ENCODE measurements at regions not wholly inside any gene's neighbourhood (a gene's known extent, or its start where the extent isn't known, plus 50 kb on each side); places are given as distances from the start of the nearest gene placed in this dataset.

DNA sequence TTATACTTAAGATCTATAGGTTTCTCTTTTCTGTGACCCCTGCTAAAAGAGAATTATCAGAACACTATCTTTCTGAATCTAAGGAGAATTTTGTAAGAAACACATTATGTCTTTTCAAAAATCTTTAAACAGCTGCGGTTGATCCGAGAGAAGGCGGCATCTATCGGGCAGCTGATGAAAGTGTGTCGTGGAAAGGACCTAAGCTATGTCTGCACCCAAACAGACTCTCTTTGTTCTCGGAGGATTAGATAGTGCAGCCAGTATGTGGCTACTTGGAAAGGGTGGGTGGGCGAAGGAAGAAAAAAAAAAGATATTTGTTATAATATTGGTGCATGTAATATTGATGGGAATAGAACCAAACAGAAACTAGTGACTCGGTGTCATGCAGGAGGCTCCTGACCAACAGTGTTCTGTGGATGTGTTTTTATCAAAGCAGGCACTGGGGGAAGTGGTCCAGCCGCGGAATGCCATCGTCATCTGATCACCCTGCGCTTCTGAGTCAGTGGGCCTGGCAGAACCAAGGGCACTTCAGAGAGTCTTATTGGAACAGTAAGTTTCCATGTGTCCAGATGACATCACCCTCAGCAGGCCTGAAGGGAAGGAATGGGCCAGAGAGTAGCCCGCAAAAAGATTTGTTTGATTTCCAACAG, 509.7 kb upstream of the AKR1E2 start:
- dilution Hi-C loops (cut with MboI; ENCODE audit: extremely low pct_ligation_motif_present, low sequenced_read_pairs): no loop called here
- BruUV-seq (replicated peaks): no TSS peak
- no peaks in the 10 kb centered on the region for H3K9me1 ChIP-seq (replicated peaks; ENCODE audit: control insufficient read depth, extremely low read depth, insufficient read depth, low read length)
- no peaks in the 10 kb centered on the region for H3K9me3 ChIP-seq (replicated peaks; ENCODE audit: control insufficient read depth, insufficient read depth, low read length)
- no peak overlapping the region for H3K9ac ChIP-seq (replicated peaks; ENCODE audit: extremely low read depth, insufficient read depth, low read length)
- no peak for FAIRE-seq
- DNase-seq (ENCODE audit: low read depth, low spot score): no peak
- H3K36me3 ChIP-seq (ENCODE audit: control insufficient read depth in 2 of 2, extremely low read depth in 1 of 2, insufficient read depth in 2 of 2, low read length in 2 of 2): no peaks in the 10 kb centered on the region
- no peaks in the 10 kb centered on the region for H3K79me2 ChIP-seq (ENCODE audit: control insufficient read depth, insufficient read depth, low read length)
- H4K20me1 ChIP-seq (replicated peaks; ENCODE audit: control insufficient read depth, extremely low read depth, insufficient read depth, low read length): no peaks in the 10 kb centered on the region
- ChIA-PET POLR2A (no interaction called here), CTCF (interaction anchor here (0.9 to 1.4 kb wide), 3 partner anchors 9 to 10 kb away, joined by 3 to 5 read pairs (median 5); no protein-coding TSS in a partner anchor)
- no peak overlapping the region for H3K27ac ChIP-seq (ENCODE audit: insufficient read depth, low read depth, low read length)
- no peak for TF ChIP-seq GATA2 (IDR thresholded peaks at IDR 0.05; ENCODE audit: insufficient read depth, insufficient read length, low read depth, low read length)
- TF ChIP-seq EZH2 (IDR thresholded peaks at IDR 0.05; ENCODE audit: borderline replicate concordance, low read depth, low read length, severe bottlenecking): no peak
- TF ChIP-seq POLR2AphosphoS5 (IDR thresholded peaks at IDR 0.05; ENCODE audit: insufficient read depth, low read depth, low read length): no peak
- TF ChIP-seq, protein P1, sequence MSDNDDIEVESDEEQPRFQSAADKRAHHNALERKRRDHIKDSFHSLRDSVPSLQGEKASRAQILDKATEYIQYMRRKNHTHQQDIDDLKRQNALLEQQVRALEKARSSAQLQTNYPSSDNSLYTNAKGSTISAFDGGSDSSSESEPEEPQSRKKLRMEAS (IDR thresholded peaks at IDR 0.05; ENCODE audit: insufficient read depth, insufficient read length): no peak
- no peak for TF ChIP-seq FOS (IDR thresholded peaks at IDR 0.05; ENCODE audit: borderline replicate concordance, insufficient read depth, low read length)
- TF ChIP-seq POLR2A (IDR thresholded peaks at IDR 0.05; ENCODE audit: low read depth, low read length): no peak
- TF ChIP-seq, protein P2, sequence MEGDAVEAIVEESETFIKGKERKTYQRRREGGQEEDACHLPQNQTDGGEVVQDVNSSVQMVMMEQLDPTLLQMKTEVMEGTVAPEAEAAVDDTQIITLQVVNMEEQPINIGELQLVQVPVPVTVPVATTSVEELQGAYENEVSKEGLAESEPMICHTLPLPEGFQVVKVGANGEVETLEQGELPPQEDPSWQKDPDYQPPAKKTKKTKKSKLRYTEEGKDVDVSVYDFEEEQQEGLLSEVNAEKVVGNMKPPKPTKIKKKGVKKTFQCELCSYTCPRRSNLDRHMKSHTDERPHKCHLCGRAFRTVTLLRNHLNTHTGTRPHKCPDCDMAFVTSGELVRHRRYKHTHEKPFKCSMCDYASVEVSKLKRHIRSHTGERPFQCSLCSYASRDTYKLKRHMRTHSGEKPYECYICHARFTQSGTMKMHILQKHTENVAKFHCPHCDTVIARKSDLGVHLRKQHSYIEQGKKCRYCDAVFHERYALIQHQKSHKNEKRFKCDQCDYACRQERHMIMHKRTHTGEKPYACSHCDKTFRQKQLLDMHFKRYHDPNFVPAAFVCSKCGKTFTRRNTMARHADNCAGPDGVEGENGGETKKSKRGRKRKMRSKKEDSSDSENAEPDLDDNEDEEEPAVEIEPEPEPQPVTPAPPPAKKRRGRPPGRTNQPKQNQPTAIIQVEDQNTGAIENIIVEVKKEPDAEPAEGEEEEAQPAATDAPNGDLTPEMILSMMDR (IDR thresholded peaks at IDR 0.05; ENCODE audit: extremely low read depth in 1 of 2, insufficient read depth in 1 of 2, low read depth in 1 of 2, low read length in 2 of 2): no peak
- no peak for TF ChIP-seq JUN (IDR thresholded peaks at IDR 0.05; ENCODE audit: borderline replicate concordance, insufficient read depth, insufficient read length, low read depth)
- TF ChIP-seq MYC (IDR thresholded peaks at IDR 0.05; ENCODE audit: low read depth, low read length): no peak
- intact Hi-C loops (cut with micrococcal nuclease): no loop called here
- H3K4me1 ChIP-seq (ENCODE audit: control insufficient read depth, extremely low read depth, insufficient read depth, low read length): peaks cover 5% of the 10 kb centered on the region
- no peak overlapping the region for H3K4me2 ChIP-seq (ENCODE audit: insufficient read depth, low read length)
- no peaks in the 10 kb centered on the region for H3K27me3 ChIP-seq (ENCODE audit: control insufficient read depth in 2 of 2, insufficient read depth in 2 of 2, low read length in 2 of 2)
- H3K4me3 ChIP-seq (replicated peaks in 1 of 3; ENCODE audit: insufficient read depth in 1 of 3, low read depth in 1 of 3, low read length in 3 of 3): no peak overlapping the region
- H2AFZ ChIP-seq (ENCODE audit: low read depth, low read length): no peak overlapping the region
